HL-60/S4 (cell line): ENCODE measurements at regions not wholly inside any gene's neighbourhood (a gene's known extent, or its start where the extent isn't known, plus 50 kb on each side); places are given as distances from the start of the nearest gene placed in this dataset.

ENCODE experiments used
- in situ Hi-C: fragments of 300-500 bp; cut with MboI; formaldehyde crosslinking; loops from 2 replicates; pipeline ENCODE4 v1.14.3; 2022; ENCODE audit warnings: low sequenced_read_pairs

DNA sequence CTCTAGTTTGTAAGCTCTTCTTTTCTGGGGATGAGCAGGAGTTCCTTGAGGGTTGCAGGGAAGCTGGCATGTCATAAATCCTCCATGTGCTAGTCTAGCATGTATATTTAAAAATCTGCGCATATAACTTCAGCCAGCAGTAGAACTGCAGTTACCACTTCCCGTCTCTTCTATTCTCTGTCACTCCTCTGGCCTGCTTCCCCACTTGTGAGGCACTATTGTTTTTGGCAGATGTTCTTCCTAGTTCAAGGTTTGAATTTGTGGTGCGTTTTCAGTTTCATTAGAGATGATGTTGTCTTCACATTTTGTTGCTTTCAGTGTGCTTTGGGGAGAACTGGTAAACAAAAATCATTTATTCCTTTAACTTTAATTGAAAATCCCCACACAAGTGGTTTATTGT, 169.1 kb upstream of the ZPLD1 start:
- in situ Hi-C loops, result no loop called here

DNA sequence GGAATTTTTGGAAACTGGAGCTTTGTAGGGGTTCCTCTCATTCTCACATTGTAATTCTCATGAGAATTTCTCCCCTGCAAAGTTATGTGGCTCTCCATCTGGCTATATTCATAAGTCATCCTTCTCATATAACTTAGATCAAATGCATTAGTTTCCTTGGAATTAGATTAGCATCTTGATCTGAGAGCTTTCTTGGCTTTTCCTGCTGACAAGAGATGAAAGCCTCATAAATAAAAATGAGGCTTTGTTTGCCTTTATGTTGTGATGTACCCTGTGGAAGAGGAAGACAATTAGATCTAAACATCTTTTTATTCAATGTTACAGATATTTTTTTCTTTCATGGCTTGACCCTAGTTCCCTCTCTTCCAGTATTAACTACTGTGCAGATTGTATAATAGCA, 165.4 kb upstream of the ZPLD1 start:
- in situ Hi-C loops, result no loop called here

DNA sequence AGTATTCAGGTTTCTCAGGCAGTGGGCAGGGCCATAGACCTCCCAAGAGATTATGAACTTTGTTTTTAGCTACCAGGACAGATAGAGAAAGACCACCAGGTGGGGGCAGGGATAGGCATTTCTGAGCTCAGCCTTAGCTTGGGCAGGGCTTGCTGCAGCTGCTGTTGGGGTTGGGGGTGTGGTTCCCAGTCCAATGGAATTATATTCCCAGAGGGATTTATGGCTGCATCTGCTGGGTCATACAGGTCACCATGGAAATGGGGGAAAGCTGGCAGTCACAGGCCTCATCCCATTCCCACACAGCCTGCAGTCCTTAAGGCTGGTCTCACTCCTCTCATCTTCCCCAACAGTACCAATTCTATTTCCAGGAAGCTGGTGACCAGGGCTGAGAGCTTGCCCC, 144.6 kb upstream of the ZPLD1 start:
- in situ Hi-C loops, result no loop called here

DNA sequence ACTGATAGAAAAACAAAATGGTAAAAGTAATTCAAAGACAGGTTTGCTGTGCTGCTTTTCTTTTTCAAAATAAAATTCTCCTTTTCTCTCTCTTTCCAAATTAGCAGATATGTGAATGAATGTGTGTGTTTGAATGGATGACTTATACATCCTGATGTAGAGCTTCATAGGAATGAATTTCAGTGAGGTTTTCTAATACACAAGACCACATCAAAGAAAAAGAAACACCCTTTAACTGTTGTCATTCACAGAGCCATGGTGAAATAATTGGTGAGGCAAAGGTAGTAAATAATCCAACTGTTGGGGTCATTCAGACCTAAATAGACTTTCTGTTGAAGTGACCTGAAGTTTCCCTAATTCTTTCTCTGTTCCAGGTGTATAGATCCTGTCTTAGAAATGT, 139.1 kb upstream of the ZPLD1 start:
- in situ Hi-C loops, result no loop called here

DNA sequence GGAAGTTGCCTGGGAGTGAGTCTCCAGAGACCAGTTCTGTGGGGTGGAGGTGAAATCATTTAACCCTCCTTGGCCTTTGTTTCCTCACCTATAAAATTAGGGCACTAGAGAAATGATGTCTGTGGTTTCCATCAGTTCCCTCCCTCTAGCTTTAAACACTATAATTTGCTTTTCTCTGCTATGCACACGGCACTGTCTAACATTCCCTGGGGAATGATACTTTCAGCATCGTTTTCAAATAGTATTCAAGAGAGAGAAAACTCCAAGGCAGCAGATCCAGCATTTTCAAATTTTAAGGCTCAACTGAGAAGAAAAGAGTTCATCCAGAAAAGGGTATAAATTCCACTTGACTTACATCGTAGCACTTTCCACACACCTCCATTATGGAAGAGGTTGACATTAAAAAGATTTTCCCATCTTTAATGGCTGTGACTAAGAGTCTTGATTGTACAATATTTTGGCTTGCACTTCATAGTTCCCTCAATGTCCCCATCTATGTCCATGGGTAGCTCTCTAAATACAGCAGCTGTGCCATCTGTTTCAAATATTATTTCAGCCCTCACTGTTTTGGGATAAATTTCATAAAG, 137.7 kb upstream of the ZPLD1 start:
- in situ Hi-C loops, result no loop called here

DNA sequence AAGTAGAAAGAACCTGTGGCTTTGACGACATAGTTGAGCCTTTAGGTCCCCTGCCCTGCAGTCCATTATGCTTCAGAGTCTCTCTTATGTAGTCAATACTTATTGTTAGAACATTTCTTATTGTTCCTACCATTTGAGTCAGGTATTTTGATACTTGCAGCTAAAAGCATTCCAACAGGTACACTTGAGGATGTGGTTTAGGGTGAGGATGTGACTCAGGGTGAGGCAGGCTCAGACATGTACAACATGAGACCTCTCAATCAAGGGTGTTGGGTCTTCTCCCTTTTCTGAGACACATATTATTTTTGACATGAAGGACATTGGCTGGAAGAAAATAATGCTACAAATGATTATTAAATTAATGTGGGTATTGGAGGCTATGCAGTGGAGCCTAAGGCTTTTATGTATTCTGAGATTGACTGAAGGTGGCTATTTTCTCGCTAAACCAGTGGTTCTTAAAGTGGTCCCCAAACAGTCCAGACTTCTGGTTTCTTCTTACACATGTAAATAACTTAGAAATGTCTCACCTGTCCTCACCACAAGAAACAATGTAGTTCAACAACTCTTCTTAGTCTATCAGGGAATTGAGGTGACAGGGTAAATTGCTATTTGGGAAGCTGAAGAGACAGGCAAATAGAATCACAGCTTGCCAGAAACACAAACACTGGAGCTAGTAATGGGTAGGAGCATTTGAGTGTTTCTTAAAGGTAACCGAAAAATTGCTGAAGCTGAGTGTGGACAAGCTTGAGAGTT, 135.5 kb upstream of the ZPLD1 start:
- in situ Hi-C loops, result no loop called here

- in situ Hi-C loops, result no loop called here
Measured at GRCh38 chr3:102301155-102301880, 133.5 kb upstream of the ZPLD1 start.

DNA sequence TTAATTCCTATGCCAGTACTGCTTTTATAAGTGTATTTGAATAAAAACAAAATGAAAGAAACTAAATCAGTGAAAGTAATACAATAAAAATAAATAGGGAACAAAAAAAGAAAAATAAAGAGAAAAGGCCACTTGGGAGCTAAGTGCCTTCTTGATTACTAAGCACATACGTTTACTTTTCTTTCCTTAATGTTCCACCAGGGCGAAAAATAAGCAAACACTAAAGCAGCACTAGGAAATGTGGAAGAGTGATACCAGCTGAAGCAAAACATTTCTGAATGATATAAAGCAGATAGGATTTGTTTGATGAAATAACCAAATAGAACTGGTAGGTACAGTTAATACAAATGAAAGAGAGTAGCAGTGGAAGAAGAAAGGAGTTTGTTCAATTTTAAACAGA, 132.8 kb upstream of the ZPLD1 start:
- in situ Hi-C loops, result no loop called here

DNA sequence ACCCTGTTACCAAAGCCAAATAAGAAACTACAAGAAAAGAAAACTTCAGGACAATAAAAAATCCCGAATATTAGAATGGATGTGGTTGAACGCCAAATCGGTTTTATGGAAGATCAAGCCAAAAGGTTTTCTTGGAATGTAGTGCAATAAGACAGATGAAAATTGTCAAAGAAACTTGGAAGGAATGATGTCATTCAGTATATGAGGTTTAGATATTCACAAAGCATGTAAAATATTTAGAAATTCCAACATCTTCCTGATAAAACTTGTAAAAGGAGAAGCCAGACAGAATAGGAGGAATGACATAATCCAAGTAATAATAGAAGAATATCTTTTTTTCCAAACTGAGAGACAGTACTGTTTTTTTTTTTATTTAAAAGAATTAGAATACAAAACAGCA, 130.3 kb upstream of the ZPLD1 start:
- in situ Hi-C loops, result no loop called here

DNA sequence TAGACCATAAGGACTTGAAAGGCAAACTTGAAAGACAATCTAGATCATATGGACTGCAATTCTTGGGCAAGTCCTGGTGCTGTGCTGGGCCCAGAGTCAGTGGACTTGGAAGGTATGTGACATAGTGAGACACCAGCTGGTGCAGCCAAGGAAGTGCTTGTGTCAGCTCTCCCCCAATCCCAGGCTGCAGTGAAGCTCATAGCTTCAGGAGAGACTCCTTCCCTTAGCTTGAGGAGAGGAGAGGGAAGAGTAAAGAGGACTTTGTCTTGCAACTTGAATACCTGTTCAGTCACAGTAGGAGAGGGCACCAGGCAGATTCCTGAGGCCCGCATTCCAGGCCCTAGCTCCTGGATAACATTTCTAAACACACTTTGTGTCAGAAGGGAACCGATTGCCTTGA, 127.4 kb upstream of the ZPLD1 start:
- in situ Hi-C loops, result no loop called here

DNA sequence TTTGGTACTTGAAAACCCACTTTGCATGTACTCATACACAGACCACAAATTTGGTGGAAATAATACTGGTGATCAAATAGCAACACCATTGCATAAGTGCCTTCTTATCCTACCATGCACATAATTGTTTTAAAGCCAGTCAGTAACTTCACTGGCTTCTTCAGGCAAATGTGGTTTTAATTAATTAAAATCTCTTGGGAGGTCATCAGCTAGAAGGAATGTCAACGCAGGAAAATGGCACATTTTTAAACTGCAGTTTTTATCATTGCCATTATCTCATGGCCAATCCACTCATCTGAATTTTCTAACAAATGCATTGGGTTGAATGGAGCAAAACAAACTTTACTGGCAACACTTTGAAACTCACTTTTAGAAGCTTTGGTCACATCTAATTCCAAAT, 105.7 kb upstream of the ZPLD1 start:
- in situ Hi-C loops, result no loop called here

DNA sequence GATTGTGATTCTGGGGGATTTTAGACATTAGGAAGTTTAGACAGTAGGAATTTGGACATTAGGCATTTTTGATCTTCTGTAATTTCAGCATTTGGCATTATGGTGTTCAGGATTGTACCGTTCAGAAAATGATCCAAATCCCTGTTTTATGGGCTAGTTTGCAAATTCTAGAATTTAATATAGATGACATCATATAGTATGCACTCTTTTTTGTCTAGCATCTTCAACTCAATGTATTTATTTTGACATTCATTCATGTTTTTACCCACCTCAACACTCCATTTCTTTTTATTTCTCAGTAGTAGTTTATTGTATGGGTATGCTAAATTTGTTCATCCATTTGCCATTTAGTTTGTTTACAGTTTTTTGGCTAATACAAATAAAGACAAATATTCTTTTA, 105.3 kb upstream of the ZPLD1 start:
- in situ Hi-C loops, result no loop called here

DNA sequence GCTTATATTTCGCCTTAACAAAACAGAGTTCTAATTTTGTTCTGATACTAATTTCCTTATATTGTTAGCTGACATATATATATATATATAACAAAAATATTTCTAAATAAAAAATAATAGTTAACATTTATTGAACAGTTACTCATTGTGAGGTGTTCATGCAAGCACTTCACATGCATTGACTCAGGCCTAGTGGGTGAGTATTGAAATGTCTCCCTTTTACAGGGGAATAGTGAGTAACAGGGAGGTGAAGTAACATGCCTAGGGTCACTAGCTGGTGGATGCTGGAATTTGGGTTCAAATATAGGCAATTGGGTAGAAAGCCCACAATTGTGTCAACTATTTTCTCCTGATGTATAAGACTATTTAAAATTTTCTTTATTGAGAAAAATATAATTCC, 102.6 kb upstream of the ZPLD1 start:
- in situ Hi-C loops, result no loop called here

GRCh38 chr3:102332934-102333333, 101.9 kb upstream of the ZPLD1 start:
- in situ Hi-C loops, result no loop called here

GRCh38 chr3:102336130-102336529, 98.7 kb upstream of the ZPLD1 start:
- in situ Hi-C loops, result no loop called here

DNA sequence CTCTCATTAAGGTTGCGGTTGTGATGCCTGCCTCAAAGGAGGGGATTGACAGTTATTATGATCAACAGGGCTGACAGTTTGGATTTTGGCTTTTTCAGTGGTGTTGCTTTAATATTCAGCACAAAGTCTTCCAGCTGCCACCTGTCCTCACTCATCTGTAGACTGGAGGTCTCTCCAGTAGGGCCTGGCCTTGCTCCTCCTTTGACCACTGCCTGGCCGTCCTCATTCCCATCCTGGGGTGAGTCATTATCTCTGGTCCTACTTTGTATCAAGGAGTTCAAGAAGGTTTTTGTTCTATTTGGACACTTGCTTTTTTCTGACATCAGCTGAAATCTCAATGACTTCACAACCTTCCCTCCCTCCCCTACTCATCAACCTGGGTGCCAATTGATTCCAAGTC, 95.1 kb upstream of the ZPLD1 start:
- in situ Hi-C loops, result no loop called here

- in situ Hi-C loops, result no loop called here
Measured at GRCh38 chr3:102346897-102347296, 87.9 kb upstream of the ZPLD1 start.

- in situ Hi-C loops, result no loop called here
Measured at GRCh38 chr3:102348904-102349303, 85.9 kb upstream of the ZPLD1 start.

GRCh38 chr3:102353148-102353547, 81.7 kb upstream of the ZPLD1 start:
- in situ Hi-C loops, result no loop called here

- in situ Hi-C loops, result no loop called here
Measured at GRCh38 chr3:102353805-102354204, 81.0 kb upstream of the ZPLD1 start.

DNA sequence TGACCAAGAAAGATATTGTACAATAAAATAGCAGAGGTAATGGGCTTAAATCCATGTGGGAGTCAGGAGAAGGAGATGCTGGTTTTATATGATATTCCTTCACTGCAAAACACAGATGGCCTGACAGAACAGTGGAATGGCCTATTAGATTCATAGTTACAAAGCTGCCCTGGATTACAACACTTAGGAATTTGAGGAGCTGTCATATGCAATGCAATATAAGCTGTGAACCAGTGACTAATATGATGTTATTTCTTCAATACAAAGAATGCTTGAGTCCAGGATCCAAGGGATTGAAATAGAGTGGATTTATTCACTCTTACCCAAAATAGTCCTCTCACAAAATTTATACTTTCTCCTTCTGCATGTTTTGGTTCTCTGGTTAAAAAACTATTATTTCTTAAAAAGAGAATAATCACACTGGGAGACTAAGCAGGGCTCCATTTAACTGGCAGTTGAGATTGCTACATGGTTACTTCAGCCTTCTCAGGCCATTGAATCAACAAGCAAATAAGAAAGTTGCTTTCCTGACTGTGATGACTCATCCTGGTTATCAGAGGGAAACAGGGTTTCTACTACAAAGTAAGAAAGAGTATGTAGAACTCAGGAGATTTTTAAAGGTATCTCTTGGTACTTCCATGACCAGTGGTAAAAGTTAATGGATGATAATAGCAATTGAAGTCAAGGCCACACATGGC, 79.8 kb upstream of the ZPLD1 start:
- in situ Hi-C loops, result no loop called here

GRCh38 chr3:102356506-102356905, 78.3 kb upstream of the ZPLD1 start:
- in situ Hi-C loops, result no loop called here
